HCT116 (cell line): ENCODE measurements at regions not wholly inside any gene's neighbourhood (a gene's known extent, or its start where the extent isn't known, plus 50 kb on each side); places are given as distances from the start of the nearest gene placed in this dataset.

ENCODE experiments used
- ATAC-seq: fragments of 200-7000 bp; cut with Tn5 transposase; 2 replicates; pipeline ENCODE4 v1.9.1; 2020; ENCODE audit warnings: mild to moderate bottlenecking, moderate library complexity
- BruUV-seq: library from RNA; stranded (reverse); fragments of 400-500 nt; replicated peaks from 2 replicates; lab custom pipeline; 2021; lab: Mats Ljungman, UMichigan
- CTCF ChIA-PET: fragments of 300-600 bp; sonication (Branson Sonifier 250); formaldehyde crosslinking; loops from one replicate; lab custom pipeline; 2021; ENCODE audit warnings: antibody characterized with exemption; lab: Charles Lee
- POLR2A ChIA-PET: fragments of 300-600, 350-600 bp; sonication (Branson Sonifier 250); formaldehyde crosslinking; loops from one replicate; lab custom pipeline; 2021; ENCODE audit warnings: antibody characterized with exemption; lab: Charles Lee
- RAD21 ChIA-PET, 2 experiments: fragments of 300-600 bp; sonication (Branson Sonifier 250); formaldehyde crosslinking; loops; one replicate each; lab custom pipeline; 2023; ENCODE audit warnings: low total read pairs in 2 of 2; ENCODE audit not compliant: uncharacterized antibody in 2 of 2, unreplicated experiment in 2 of 2, low non-redundant PET in 1 of 2; lab: Charles Lee
- DNase-seq: peaks from one replicate; pipeline ENCODE4 v3.0.0-alpha.2; 2010; ENCODE audit warnings: low read depth, low spot score
- H2AFZ ChIP-seq: fragments of 200-600 bp; shearing (Covaris generic), sonication (generic); 2 replicates; pipeline ENCODE4 v1.6.1; 2017; ENCODE audit warnings: low read depth, mixed run types, mixed read lengths, antibody characterized with exemption, low read length; ENCODE audit not compliant: poor library complexity, severe bottlenecking
- H3K27ac ChIP-seq: 2 replicates; pipeline ENCODE4 v1.5.1; 2012; ENCODE audit warnings: low read depth, low read length
- H3K27me3 ChIP-seq: fragments of 200-600 bp; sonication (generic); 2 replicates; pipeline ENCODE4 v1.6.1; 2016; ENCODE audit warnings: mixed run types, low read length, mixed read lengths; ENCODE audit not compliant: insufficient read depth
- H3K36me3 ChIP-seq, 2 experiments: fragments of 200-500 bp in 1 of 2; fragments of 200-600 bp in 1 of 2; sonication (Bioruptor generic) in 1 of 2; sonication (generic) in 1 of 2; 2 replicates each; pipeline versions ENCODE4 v1.5.1 to v1.6.1; 2014 to 2016; ENCODE audit warnings: low read length in 2 of 2, inconsistent platforms in 1 of 2, mixed read lengths in 1 of 2, mixed run types in 1 of 2; ENCODE audit not compliant: insufficient read depth in 2 of 2, control insufficient read depth in 1 of 2
- H3K4me1 ChIP-seq, 2 experiments: fragments of 200-600 bp in 1 of 2; sonication (generic) in 1 of 2; 2 replicates each; pipeline versions ENCODE4 v1.5.1 to v1.6.1; 2012 to 2017; ENCODE audit warnings: low read length in 2 of 2, inconsistent platforms in 1 of 2, mild to moderate bottlenecking in 1 of 2, mixed read lengths in 1 of 2, mixed run types in 1 of 2, moderate library complexity in 1 of 2; ENCODE audit not compliant: insufficient read depth in 2 of 2, control insufficient read depth in 1 of 2
- H3K4me2 ChIP-seq: fragments of 200-600 bp; sonication (generic); 2 replicates; pipeline ENCODE4 v1.6.1; 2017; ENCODE audit warnings: mixed run types, low read length, mixed read lengths
- H3K4me3 ChIP-seq, 2 experiments: fragments of 200-600 bp in 1 of 2; sonication (generic) in 1 of 2; replicated peaks in 1 of 2; 2 replicates each; pipeline ENCODE4 v1.5.1; 2011 to 2016; ENCODE audit warnings: low read length in 2 of 2, control low read depth in 1 of 2, low read depth in 1 of 2, mild to moderate bottlenecking in 1 of 2, mixed read lengths in 1 of 2, mixed run types in 1 of 2
- H3K79me2 ChIP-seq: fragments of 200-600 bp; sonication (generic); 2 replicates; pipeline ENCODE4 v1.6.1; 2017; ENCODE audit warnings: mild to moderate bottlenecking, mixed run types, low read length, moderate library complexity, mixed read lengths; ENCODE audit not compliant: insufficient read depth
- H3K9ac ChIP-seq: fragments of 200-600 bp; sonication (generic); 2 replicates; pipeline ENCODE4 v1.6.1; 2016; ENCODE audit warnings: low read length, mixed read lengths
- H3K9me2 ChIP-seq: fragments of 200-600 bp; sonication (generic), shearing (Covaris generic); 2 replicates; pipeline ENCODE4 v1.6.1; 2017; ENCODE audit warnings: mixed run types, mild to moderate bottlenecking, moderate library complexity; ENCODE audit not compliant: insufficient read depth
- H3K9me3 ChIP-seq, 2 experiments: fragments of 200-500 bp in 1 of 2; fragments of 200-600 bp in 1 of 2; sonication (Bioruptor generic) in 1 of 2; sonication (generic) in 1 of 2; 2 replicates each; pipeline ENCODE4 v1.6.1; 2014 to 2017; ENCODE audit warnings: low read length in 2 of 2, mixed read lengths in 2 of 2, inconsistent platforms in 1 of 2, low read depth in 1 of 2, mild to moderate bottlenecking in 1 of 2, mixed run types in 1 of 2, moderate library complexity in 1 of 2; ENCODE audit not compliant: control insufficient read depth in 1 of 2, insufficient read depth in 1 of 2
- H4K20me1 ChIP-seq: fragments of 200-600 bp; sonication (generic), shearing (Covaris generic); 2 replicates; pipeline ENCODE4 v1.6.1; 2017; ENCODE audit warnings: mixed run types, mild to moderate bottlenecking, moderate library complexity; ENCODE audit not compliant: insufficient read depth
- CBX3 ChIP-seq: IDR thresholded peaks from 2 replicates; pipeline ENCODE4 v1.6.1; 2012; ENCODE audit warnings: low read depth
- CEBPB ChIP-seq: IDR thresholded peaks from 2 replicates; pipeline ENCODE4 v1.6.1; 2012; ENCODE audit warnings: low read depth
- EGR1 ChIP-seq: IDR thresholded peaks from 2 replicates; pipeline ENCODE4 v1.6.1; 2012; ENCODE audit warnings: low read depth
- EZH2 ChIP-seq: fragments of 200-600 bp; sonication (generic); IDR thresholded peaks from 2 replicates; pipeline ENCODE4 v1.6.1; 2017; ENCODE audit warnings: antibody characterized with exemption, mixed run types
- FOSL1 ChIP-seq: IDR thresholded peaks from 2 replicates; pipeline ENCODE4 v1.6.1; 2012; ENCODE audit warnings: low read depth
- POLR2AphosphoS5 ChIP-seq: IDR thresholded peaks from 2 replicates; pipeline ENCODE4 v1.6.1; 2011; ENCODE audit warnings: mild to moderate bottlenecking, low read depth, low read length, moderate library complexity
- RAD21 ChIP-seq: IDR thresholded peaks from 2 replicates; pipeline ENCODE4 v1.6.1; 2012; ENCODE audit warnings: low read depth, mild to moderate bottlenecking
- SP1 ChIP-seq: IDR thresholded peaks from 2 replicates; pipeline ENCODE4 v1.6.1; 2012; ENCODE audit warnings: low read depth
- SRF ChIP-seq: IDR thresholded peaks from 2 replicates; pipeline ENCODE4 v1.6.1; 2012; ENCODE audit warnings: low read depth
- TCF7L2 ChIP-seq: IDR thresholded peaks from 2 replicates; pipeline ENCODE4 v1.7.0; 2011; ENCODE audit warnings: borderline replicate concordance, inconsistent platforms; ENCODE audit not compliant: insufficient read depth, insufficient read length; ENCODE audit errors: extremely low read depth
- YY1 ChIP-seq: IDR thresholded peaks from 2 replicates; pipeline ENCODE4 v1.6.1; 2011; ENCODE audit warnings: low read length, low read depth, moderate library complexity, mild to moderate bottlenecking; ENCODE audit not compliant: insufficient replicate concordance; ENCODE audit errors: extremely low read depth
- ZFX ChIP-seq: fragments of 450-650 bp; IDR thresholded peaks from 2 replicates; pipeline ENCODE4 v1.6.1; 2017
- intact Hi-C: fragments of 100-400 bp; cut with micrococcal nuclease; formaldehyde crosslinking; loops from 2 replicates; pipeline ENCODE4 v1.10.0; 2022
- TF ChIP-seq, protein P1 (sequence below): IDR thresholded peaks from 2 replicates; pipeline ENCODE4 v1.6.1; 2012
- TF ChIP-seq, protein P2 (sequence below): IDR thresholded peaks from 2 replicates; pipeline ENCODE4 v1.6.1; 2012
- TF ChIP-seq, protein P3 (sequence below): IDR thresholded peaks from 2 replicates; pipeline ENCODE4 v1.6.1; 2011; ENCODE audit warnings: mild to moderate bottlenecking, low read length, moderate library complexity; ENCODE audit not compliant: insufficient replicate concordance; ENCODE audit errors: extremely low read depth
- TF ChIP-seq, protein P4 (sequence below), 3 experiments: fragments of 200-600 bp in 1 of 3; sonication (generic) in 1 of 3; IDR thresholded peaks in 2 of 3; conservative IDR thresholded peaks in 1 of 3; 2 replicates each; pipeline ENCODE4 v1.5.1; 2012 to 2017; ENCODE audit warnings: low read depth in 2 of 3, low read length in 2 of 3, antibody characterized with exemption in 1 of 3, borderline replicate concordance in 1 of 3, control low read depth in 1 of 3, mild to moderate bottlenecking in 1 of 3, mixed read lengths in 1 of 3, mixed run types in 1 of 3, moderate library complexity in 1 of 3; ENCODE audit not compliant: insufficient read depth in 1 of 3
- TF ChIP-seq, protein P5 (sequence below): IDR thresholded peaks from 2 replicates; pipeline ENCODE4 v1.6.1; 2012; ENCODE audit warnings: low read depth

DNA sequence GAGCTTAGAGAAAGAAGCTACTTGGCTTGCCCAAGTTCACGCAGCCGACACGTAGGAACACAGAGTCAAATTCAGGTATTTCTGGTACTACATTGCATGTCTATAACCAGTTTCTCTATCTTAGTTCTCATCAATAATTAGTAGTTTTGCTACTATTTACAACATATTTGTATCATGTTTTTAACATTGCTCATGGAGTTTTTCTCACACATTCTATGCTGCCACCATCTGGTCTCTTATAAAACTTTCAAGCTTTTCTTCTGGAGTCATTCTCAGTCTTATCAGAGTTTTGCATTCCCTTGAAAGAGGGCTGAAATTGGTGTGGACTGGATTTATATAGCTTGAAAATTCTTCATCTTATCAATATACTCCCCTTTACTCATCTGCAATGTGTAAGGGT, 118.8 kb upstream of the PALMD start:
- no peak overlapping the region for H3K4me3 ChIP-seq
- ChIA-PET POLR2A (no interaction called here), CTCF (interaction anchor here (1.0 to 2.0 kb wide), 7 partner anchors 11 to 932 kb away, joined by 3 to 8 read pairs (median 4); no protein-coding TSS in a partner anchor), RAD21 (no interaction called here)
- no peak for ATAC-seq
- TF ChIP-seq ZFX (no peak), RAD21 (peak; percentile 43), TCF7L2 (no peak), FOSL1 (no peak), CEBPB (no peak), SP1 (no peak), POLR2AphosphoS5 (no peak), EGR1 (no peak), YY1 (no peak), CBX3 (no peak), SRF (no peak), EZH2 (no peak)
- TF ChIP-seq, protein P1, sequence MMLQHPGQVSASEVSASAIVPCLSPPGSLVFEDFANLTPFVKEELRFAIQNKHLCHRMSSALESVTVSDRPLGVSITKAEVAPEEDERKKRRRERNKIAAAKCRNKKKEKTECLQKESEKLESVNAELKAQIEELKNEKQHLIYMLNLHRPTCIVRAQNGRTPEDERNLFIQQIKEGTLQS = no peak
- TF ChIP-seq, protein P2, sequence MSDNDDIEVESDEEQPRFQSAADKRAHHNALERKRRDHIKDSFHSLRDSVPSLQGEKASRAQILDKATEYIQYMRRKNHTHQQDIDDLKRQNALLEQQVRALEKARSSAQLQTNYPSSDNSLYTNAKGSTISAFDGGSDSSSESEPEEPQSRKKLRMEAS = no peak
- TF ChIP-seq, protein P3, sequence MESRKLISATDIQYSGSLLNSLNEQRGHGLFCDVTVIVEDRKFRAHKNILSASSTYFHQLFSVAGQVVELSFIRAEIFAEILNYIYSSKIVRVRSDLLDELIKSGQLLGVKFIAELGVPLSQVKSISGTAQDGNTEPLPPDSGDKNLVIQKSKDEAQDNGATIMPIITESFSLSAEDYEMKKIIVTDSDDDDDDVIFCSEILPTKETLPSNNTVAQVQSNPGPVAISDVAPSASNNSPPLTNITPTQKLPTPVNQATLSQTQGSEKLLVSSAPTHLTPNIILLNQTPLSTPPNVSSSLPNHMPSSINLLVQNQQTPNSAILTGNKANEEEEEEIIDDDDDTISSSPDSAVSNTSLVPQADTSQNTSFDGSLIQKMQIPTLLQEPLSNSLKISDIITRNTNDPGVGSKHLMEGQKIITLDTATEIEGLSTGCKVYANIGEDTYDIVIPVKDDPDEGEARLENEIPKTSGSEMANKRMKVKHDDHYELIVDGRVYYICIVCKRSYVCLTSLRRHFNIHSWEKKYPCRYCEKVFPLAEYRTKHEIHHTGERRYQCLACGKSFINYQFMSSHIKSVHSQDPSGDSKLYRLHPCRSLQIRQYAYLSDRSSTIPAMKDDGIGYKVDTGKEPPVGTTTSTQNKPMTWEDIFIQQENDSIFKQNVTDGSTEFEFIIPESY = no peak
- TF ChIP-seq, protein P4, sequence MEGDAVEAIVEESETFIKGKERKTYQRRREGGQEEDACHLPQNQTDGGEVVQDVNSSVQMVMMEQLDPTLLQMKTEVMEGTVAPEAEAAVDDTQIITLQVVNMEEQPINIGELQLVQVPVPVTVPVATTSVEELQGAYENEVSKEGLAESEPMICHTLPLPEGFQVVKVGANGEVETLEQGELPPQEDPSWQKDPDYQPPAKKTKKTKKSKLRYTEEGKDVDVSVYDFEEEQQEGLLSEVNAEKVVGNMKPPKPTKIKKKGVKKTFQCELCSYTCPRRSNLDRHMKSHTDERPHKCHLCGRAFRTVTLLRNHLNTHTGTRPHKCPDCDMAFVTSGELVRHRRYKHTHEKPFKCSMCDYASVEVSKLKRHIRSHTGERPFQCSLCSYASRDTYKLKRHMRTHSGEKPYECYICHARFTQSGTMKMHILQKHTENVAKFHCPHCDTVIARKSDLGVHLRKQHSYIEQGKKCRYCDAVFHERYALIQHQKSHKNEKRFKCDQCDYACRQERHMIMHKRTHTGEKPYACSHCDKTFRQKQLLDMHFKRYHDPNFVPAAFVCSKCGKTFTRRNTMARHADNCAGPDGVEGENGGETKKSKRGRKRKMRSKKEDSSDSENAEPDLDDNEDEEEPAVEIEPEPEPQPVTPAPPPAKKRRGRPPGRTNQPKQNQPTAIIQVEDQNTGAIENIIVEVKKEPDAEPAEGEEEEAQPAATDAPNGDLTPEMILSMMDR (IDR thresholded peaks at IDR 0.05 in 2 of 3, conservative IDR thresholded peaks at IDR 0.05 in 1 of 3; ENCODE audit: borderline replicate concordance in 1 of 3, insufficient read depth in 1 of 3, low read depth in 2 of 3, low read length in 2 of 3) = peak; percentile 25 to 50 (median 30); a peak in 4 of 6 replicates
- TF ChIP-seq, protein P5, sequence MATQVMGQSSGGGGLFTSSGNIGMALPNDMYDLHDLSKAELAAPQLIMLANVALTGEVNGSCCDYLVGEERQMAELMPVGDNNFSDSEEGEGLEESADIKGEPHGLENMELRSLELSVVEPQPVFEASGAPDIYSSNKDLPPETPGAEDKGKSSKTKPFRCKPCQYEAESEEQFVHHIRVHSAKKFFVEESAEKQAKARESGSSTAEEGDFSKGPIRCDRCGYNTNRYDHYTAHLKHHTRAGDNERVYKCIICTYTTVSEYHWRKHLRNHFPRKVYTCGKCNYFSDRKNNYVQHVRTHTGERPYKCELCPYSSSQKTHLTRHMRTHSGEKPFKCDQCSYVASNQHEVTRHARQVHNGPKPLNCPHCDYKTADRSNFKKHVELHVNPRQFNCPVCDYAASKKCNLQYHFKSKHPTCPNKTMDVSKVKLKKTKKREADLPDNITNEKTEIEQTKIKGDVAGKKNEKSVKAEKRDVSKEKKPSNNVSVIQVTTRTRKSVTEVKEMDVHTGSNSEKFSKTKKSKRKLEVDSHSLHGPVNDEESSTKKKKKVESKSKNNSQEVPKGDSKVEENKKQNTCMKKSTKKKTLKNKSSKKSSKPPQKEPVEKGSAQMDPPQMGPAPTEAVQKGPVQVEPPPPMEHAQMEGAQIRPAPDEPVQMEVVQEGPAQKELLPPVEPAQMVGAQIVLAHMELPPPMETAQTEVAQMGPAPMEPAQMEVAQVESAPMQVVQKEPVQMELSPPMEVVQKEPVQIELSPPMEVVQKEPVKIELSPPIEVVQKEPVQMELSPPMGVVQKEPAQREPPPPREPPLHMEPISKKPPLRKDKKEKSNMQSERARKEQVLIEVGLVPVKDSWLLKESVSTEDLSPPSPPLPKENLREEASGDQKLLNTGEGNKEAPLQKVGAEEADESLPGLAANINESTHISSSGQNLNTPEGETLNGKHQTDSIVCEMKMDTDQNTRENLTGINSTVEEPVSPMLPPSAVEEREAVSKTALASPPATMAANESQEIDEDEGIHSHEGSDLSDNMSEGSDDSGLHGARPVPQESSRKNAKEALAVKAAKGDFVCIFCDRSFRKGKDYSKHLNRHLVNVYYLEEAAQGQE = no peak
- no peaks in the 10 kb centered on the region for H3K4me1 ChIP-seq
- BruUV-seq = no TSS peak
- DNase-seq = no peak
- H2AFZ ChIP-seq = no peak overlapping the region
- no peaks in the 10 kb centered on the region for H3K9me3 ChIP-seq
- intact Hi-C loops = no loop called here
- no peaks in the 10 kb centered on the region for H3K79me2 ChIP-seq
- no peaks in the 10 kb centered on the region for H3K9me2 ChIP-seq
- H3K27ac ChIP-seq = no peak overlapping the region
- no peak overlapping the region for H3K4me2 ChIP-seq
- no peak overlapping the region for H3K9ac ChIP-seq
- no peaks in the 10 kb centered on the region for H3K27me3 ChIP-seq
- no peaks in the 10 kb centered on the region for H3K36me3 ChIP-seq
- no peaks in the 10 kb centered on the region for H4K20me1 ChIP-seq
